ENCODE measurements at regions not wholly inside any gene's neighbourhood (a gene's known extent, or its start where the extent isn't known, plus 50 kb on each side); places are given as distances from the start of the nearest gene placed in this dataset.

DNA sequence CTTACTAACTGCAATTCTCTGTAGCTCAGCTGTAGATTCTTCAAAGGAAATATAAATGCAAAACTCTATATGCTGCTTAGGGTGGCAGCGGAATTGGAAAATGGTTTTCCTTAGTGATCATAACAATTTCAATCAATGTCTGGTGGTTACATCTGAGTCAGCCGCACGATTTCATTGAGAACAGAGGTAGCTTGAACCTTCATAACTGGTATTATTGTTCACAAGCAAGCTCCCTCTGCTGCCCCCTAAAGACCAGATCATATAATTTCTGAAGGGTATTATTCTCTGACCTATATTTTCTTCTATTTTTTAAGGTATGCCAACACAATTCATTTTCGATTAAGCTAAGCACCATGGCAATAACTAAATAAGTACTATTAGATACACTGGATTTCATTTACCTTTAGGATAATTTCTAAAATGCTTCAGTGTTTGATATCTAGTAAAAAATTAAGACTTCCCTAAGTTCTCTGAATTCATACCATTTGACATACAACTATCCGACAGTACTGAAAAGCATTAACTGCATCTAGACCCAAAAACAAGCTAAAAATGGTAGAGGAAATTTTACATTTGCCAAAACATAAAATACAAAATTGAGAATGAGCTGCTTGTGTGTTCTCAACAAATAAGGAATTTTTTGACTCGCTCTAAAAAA, 181.1 kb upstream of the SPEF2 start:
- 75% methylated on average over 6 of the region's 6 CpGs for WGBS
- DNase-seq (ENCODE audit: extremely low spot score) = no peak
- no peaks in the 10 kb centered on the region for H3K36me3 ChIP-seq (ENCODE audit: insufficient read depth)
- H3K4me3 ChIP-seq (ENCODE audit: low read depth, low read length) = no peak overlapping the region
- H3K4me1 ChIP-seq (ENCODE audit: insufficient read depth) = no peaks in the 10 kb centered on the region
- H3K27ac ChIP-seq (ENCODE audit: low read depth) = no peak overlapping the region

DNA sequence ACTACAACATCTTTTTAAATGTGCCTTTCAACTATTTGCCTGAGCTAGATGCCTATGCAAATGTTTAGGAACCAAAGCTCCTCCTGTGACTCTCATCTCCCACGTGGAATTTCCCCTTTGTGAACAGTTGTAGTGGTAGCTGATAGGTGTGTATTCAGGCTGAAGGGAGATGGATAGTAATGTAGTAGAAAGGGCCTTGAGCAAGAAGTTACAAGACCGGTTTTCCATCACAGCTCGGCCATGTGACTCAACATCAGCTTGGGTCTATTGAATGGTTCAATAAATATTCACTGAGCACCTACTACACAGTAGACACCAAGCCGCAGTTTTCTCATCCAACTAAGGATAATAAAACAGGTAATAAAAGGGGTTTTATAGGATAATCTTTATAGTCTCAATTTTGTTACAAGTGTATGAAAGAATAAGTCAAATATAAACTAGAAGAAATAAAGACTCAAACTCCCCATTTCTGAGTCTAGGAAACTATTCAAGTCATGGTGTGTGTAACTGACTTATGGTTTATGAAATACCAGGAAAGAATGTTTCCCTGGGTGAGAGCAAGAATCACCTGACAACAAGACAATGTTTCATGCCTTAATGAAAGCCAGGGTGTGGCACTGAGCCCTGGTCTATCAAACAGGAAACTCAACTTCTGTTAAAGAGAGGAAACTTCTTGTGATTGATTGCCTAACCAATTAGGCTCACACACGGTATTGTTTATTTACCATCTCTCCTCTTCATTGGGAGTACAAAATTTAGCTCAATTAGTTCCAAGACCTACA, 187.1 kb upstream of the SPEF2 start:
- Histone ChIP-seq H3K4me3 (ENCODE audit: low read depth, low read length) (no peak overlapping the region), H3K36me3 (ENCODE audit: insufficient read depth) (no peaks in the 10 kb centered on the region), H3K27ac (ENCODE audit: low read depth) (no peak overlapping the region), H3K4me1 (ENCODE audit: insufficient read depth) (no peaks in the 10 kb centered on the region)
- WGBS = 49% methylated on average over 5 of the region's 5 CpGs
- no peak for DNase-seq (ENCODE audit: extremely low spot score)

DNA sequence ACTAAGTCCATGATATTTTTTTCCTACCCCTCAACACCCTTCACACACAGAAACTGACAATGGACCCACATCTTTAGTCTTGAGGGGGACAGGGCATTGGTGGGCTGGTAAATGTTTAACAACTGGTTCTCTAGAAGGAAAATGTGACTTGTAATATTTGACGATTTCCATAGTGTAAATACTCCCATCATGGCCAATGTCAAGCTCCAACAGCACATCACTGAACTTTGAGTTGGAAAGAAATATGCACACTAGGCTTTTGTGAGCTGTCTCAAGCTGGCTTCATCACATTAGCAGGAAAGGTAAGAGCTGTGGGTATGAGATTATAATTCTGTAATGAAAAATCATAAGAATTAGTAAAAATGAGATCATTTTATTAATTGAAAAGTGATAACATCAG, 189.9 kb upstream of the PRLR start:
- no peak for DNase-seq (ENCODE audit: extremely low spot score)
- Histone ChIP-seq H3K36me3 (ENCODE audit: insufficient read depth) (no peaks in the 10 kb centered on the region), H3K4me3 (ENCODE audit: low read depth, low read length) (no peak overlapping the region), H3K27ac (ENCODE audit: low read depth) (no peak overlapping the region), H3K4me1 (ENCODE audit: insufficient read depth) (no peaks in the 10 kb centered on the region)
- 88% methylated on average over 1 of the region's 1 CpG for WGBS

DNA sequence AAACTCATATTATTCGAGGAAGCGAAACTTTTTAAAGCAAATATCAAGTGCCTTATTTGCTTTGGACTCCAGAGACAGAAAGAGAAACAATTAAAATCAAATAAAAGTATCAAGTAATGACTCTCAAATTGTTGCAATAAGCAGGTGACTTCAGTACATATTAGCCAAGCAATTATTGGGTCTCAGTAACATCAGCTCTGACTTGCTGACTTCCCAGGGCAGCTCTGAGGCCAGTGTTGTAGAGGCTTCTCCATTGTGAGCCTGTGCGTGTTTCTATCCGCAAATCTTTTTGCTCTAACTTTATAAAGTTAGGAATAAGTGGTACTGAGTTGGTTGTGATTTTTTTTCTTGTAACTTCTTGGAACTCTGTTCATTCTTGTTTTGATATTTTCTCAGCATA, 186.8 kb upstream of the PRLR start:
- H3K36me3 ChIP-seq (ENCODE audit: insufficient read depth) = no peaks in the 10 kb centered on the region
- H3K4me3 ChIP-seq (ENCODE audit: low read depth, low read length) = no peak overlapping the region
- H3K4me1 ChIP-seq (ENCODE audit: insufficient read depth) = no peaks in the 10 kb centered on the region
- no peak for DNase-seq (ENCODE audit: extremely low spot score)
- 72% methylated on average over 4 of the region's 4 CpGs for WGBS
- no peak overlapping the region for H3K27ac ChIP-seq (ENCODE audit: low read depth)

DNA sequence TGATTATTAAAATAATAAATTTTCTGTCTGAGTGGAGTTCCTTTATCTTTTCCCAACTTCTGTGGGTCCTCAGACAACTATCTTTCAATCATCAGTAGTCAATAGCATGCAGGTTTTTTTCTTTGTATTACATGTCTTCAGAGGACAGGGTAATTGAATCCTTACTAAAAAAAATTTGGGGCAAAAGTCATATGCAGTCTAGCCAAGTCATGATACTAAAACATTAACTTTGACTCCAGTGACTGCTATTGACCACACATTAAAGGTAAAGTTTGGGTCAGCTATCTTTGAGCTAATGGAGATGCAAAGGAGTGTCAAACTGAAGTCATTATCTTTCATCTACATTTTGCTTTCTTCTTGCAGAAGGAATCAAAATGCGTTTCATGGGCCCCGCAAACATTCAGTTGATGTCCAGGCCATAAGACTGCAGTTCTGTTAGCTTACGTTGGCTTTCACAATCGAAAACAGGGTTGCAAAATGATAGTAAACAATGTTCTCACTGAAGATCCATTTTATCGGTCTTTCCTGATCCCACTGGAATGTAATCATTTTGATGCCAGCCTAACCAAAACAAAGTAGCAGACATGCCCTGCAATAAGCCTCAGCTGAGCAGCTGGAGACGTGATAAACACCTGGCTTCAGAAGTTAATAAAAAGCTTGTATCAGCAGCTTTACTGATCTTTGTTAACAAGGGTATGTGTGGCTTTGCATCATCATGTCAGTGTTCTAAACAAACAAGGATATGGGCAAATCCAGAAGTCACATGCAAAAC, 186.1 kb upstream of the PRLR start:
- no peak overlapping the region for H3K27ac ChIP-seq (ENCODE audit: low read depth)
- WGBS = 30% methylated on average over 6 of the region's 6 CpGs
- no peaks in the 10 kb centered on the region for H3K4me1 ChIP-seq (ENCODE audit: insufficient read depth)
- H3K4me3 ChIP-seq (ENCODE audit: low read depth, low read length) = no peak overlapping the region
- H3K36me3 ChIP-seq (ENCODE audit: insufficient read depth) = no peaks in the 10 kb centered on the region
- DNase-seq (ENCODE audit: extremely low spot score) = no peak

DNA sequence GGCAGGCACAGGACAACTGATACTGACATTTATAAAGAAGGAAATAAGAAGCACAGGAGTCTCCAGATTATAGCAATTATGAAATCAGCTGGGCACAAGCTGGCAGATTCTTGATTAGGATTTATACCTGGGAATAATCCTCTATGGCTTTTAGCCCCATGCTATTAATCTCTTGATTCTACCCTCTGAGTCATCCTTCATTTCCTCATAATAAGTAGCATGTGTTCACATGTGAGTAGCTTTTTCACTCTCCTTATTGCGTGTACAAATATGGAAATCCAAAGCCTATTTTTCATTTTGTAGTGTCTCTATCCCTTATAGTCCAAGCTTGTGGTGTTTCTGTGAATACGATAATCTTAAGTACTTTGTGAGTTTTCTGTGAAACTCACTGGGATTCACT, 185.0 kb upstream of the PRLR start:
- H3K4me1 ChIP-seq (ENCODE audit: insufficient read depth) = no peaks in the 10 kb centered on the region
- no peak for DNase-seq (ENCODE audit: extremely low spot score)

DNA sequence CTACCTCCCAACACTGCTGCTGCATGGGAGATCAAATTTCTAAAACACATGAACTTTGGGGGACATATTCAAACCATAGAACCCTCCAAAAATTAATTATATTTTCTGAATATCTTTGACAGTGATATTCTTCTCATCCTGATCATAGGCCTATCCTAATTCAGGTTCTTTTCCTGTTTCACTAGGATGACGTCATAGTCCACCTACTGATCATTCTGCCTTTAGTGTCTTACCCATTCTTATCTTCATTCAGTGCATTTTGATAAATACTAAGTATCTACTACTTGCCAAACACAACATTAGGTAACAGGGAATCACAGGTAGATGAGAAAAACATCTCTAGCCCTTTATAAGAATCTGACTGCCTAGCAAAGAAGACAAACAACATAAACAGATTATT, 179.1 kb upstream of the PRLR start:
- WGBS = 86% methylated on average over 1 of the region's 1 CpG
- Histone ChIP-seq H3K4me3 (ENCODE audit: low read depth, low read length) (no peak overlapping the region), H3K36me3 (ENCODE audit: insufficient read depth) (no peaks in the 10 kb centered on the region), H3K4me1 (ENCODE audit: insufficient read depth) (no peaks in the 10 kb centered on the region), H3K27ac (ENCODE audit: low read depth) (no peak overlapping the region)
- no peak for DNase-seq (ENCODE audit: extremely low spot score)

More for the DNA sequence above, 185.0 kb upstream of the PRLR start:
- WGBS = 88% methylated on average over 2 of the region's 2 CpGs
- H3K27ac ChIP-seq (ENCODE audit: low read depth) = no peak overlapping the region
- no peaks in the 10 kb centered on the region for H3K36me3 ChIP-seq (ENCODE audit: insufficient read depth)
- no peak overlapping the region for H3K4me3 ChIP-seq (ENCODE audit: low read depth, low read length)

DNA sequence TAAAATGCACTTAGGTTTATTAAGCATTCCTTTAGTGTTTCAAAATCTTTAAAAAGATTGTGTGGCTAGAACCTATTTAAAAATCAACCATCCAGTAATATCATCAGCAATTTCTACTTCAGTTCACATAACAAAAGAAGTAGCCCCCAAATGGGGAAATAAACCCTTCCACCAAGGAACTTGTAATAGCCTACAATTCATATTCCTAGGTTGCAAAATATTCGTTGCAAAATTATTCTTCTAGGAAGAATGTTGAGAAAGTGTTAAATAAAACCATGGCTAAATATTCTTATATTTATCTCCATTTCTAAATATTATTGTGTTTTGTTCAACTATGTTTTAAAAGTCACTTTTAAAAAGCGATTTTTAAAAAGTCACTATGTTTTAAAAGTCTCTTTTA, 177.9 kb upstream of the PRLR start:
- no peak overlapping the region for H3K27ac ChIP-seq (ENCODE audit: low read depth)
- no peak for DNase-seq (ENCODE audit: extremely low spot score)
- H3K4me1 ChIP-seq (ENCODE audit: insufficient read depth) = no peaks in the 10 kb centered on the region
- H3K36me3 ChIP-seq (ENCODE audit: insufficient read depth) = no peaks in the 10 kb centered on the region
- 68% methylated on average over 2 of the region's 2 CpGs for WGBS
- no peak overlapping the region for H3K4me3 ChIP-seq (ENCODE audit: low read depth, low read length)

DNA sequence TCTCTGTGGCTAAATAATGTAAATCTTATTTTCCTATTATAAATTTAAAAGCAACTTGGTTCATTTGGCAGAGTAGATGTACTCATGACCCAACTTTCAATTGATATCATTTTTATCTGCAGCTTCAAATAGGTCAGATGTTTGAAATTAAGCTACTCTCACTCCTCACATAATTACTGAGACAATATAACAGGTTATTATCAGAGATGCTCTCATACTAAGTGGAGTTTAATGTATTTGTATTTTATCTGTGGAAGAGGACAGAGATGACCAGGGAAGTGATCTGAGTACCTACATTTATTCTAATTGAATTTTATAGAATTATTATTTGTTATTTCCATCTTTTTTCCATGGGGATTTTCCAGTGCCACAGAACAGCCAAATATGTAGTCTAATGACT, 177.4 kb upstream of the PRLR start:
- DNase-seq (ENCODE audit: extremely low spot score) = no peak
- Histone ChIP-seq H3K4me1 (ENCODE audit: insufficient read depth) (no peaks in the 10 kb centered on the region), H3K4me3 (ENCODE audit: low read depth, low read length) (no peak overlapping the region), H3K36me3 (ENCODE audit: insufficient read depth) (no peaks in the 10 kb centered on the region), H3K27ac (ENCODE audit: low read depth) (no peak overlapping the region)

DNA sequence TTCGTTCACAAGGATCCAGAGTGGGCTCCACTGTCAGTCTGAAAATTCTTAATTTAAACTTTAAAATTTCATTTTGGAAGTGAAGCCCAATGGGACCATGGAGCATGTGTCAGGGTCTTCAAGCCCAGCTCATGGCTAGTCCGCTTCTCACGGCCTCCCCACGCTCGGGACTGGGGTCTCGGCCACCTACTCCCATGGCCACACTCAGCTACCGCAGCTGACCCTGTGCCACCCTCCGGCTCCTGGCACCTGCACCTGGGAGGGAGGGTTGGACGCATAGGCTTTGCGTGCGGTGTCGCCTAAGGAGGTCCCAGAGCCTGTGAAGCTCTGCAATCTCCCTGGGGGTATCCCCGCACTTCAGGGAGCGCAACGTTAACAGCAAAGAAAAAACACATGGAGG, 175.7 kb upstream of the PRLR start:
- Histone ChIP-seq H3K4me3 (ENCODE audit: low read depth, low read length) (no peak overlapping the region), H3K36me3 (ENCODE audit: insufficient read depth) (no peaks in the 10 kb centered on the region), H3K27ac (ENCODE audit: low read depth) (no peak overlapping the region), H3K4me1 (ENCODE audit: insufficient read depth) (no peaks in the 10 kb centered on the region)
- WGBS = 97% methylated on average over 15 of the region's 15 CpGs
- DNase-seq (ENCODE audit: extremely low spot score) = no peak

DNA sequence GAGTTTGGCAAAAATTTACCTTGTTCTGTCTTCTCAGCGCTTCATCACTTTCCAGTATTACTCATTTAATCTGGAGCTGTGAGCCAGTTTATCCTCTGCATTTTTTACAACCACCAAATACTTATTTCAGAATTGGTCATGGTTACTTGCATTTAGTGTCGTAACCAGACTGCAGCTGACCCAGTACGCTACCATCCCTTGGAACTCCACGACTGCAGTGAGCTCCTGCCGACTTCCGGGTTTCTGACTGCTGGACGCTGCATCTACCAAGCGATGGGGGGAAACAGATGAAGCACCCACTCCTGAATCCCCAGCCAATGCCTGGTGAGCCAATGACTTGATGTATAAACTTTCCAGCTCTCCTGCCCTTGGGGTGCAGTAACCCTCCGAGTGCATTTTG, 174.4 kb upstream of the PRLR start:
- DNase-seq (ENCODE audit: extremely low spot score) = no peak
- WGBS = 90% methylated on average over 9 of the region's 9 CpGs
- no peaks in the 10 kb centered on the region for H3K4me1 ChIP-seq (ENCODE audit: insufficient read depth)
- H3K4me3 ChIP-seq (ENCODE audit: low read depth, low read length) = no peak overlapping the region
- H3K36me3 ChIP-seq (ENCODE audit: insufficient read depth) = no peaks in the 10 kb centered on the region
- no peak overlapping the region for H3K27ac ChIP-seq (ENCODE audit: low read depth)

DNA sequence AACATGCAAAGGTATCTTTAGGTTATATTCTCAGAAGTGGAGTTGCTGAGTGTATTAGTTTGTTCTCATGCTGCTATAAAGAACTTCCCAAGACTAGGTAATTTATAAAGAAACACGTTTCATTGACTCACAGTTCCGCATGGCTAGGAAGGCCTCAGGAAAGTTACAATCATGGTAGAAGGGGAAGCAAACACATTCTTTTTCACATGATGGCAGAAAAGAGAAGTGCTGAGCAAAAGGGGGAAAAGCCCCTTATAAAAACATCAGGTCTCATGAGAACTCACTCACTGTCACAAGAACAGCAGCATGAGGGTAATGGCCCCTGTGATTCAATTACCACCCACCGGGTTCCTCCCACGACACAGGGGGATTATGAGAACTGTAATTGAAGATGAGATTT, 163.6 kb upstream of the PRLR start:
- no peak overlapping the region for H3K4me3 ChIP-seq (ENCODE audit: low read depth, low read length)
- H3K27ac ChIP-seq (ENCODE audit: low read depth) = no peak overlapping the region
- no peak for DNase-seq (ENCODE audit: extremely low spot score)
- no peaks in the 10 kb centered on the region for H3K36me3 ChIP-seq (ENCODE audit: insufficient read depth)
- H3K4me1 ChIP-seq (ENCODE audit: insufficient read depth) = no peaks in the 10 kb centered on the region
- 82% methylated on average over 4 of the region's 4 CpGs for WGBS

DNA sequence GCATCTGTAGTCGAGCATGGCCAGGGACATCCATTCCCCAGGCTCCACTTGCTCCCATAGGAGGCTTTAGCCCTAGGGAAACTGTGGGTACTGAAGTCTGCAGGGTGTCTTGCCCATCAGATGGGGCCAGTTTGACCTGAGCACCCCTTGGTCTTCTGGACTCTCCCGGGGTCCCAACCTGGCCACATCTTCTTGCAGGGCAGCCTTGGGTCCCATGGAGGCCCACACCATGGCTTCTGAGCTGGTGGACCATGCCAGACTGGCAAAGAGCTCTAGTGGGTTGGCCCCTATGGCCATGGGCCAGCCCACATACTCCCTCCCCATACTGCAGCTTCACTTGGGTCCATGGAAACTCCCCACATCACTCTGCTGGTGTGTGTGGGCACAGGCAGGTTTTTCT, 154.4 kb upstream of the PRLR start:
- Histone ChIP-seq H3K4me3 (ENCODE audit: low read depth, low read length) (no peak overlapping the region), H3K4me1 (ENCODE audit: insufficient read depth) (no peaks in the 10 kb centered on the region), H3K36me3 (ENCODE audit: insufficient read depth) (no peaks in the 10 kb centered on the region), H3K27ac (ENCODE audit: low read depth) (no peak overlapping the region)
- WGBS = 94% methylated on average over 2 of the region's 2 CpGs
- no peak for DNase-seq (ENCODE audit: extremely low spot score)

DNA sequence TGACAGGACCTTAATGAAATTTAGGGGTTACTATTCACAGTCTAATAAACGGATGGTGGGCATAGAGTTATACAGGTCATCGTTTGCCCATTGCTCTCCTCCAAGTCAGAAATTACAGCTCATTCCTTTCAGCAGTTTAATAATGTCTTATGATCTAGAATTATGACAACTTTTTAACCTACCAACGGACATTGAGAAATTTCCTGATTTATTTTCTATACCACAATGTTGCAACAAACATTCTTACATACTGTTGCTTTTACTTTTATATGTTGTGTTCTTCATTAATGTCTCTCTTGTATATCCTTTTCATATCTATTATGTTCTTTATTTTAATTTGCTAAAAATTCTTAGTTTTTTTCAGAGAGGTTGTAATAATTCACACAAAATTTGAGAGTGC, 152.8 kb upstream of the PRLR start:
- DNase-seq (ENCODE audit: extremely low spot score) = no peak
- WGBS = 88% methylated on average over 3 of the region's 3 CpGs
- H3K36me3 ChIP-seq (ENCODE audit: insufficient read depth) = no peaks in the 10 kb centered on the region

More for the DNA sequence above, 152.8 kb upstream of the PRLR start:
- Histone ChIP-seq H3K4me3 (ENCODE audit: low read depth, low read length) (no peak overlapping the region), H3K27ac (ENCODE audit: low read depth) (no peak overlapping the region), H3K4me1 (ENCODE audit: insufficient read depth) (no peaks in the 10 kb centered on the region)

Measured in urinary bladder (tissue), 3 donors.